Caco-2 (cell line): ENCODE measurements at regions not wholly inside any gene's neighbourhood (a gene's known extent, or its start where the extent isn't known, plus 50 kb on each side); places are given as distances from the start of the nearest gene placed in this dataset.

Experiments
- BruUV-seq: library from RNA; stranded (reverse); fragments of 400-500 nt; replicated peaks from 2 replicates; lab custom pipeline; 2021; lab: Mats Ljungman, UMichigan
- CTCF ChIA-PET: fragments of 300-600 bp; sonication (Branson Sonifier 250); formaldehyde crosslinking; loops from one replicate; lab custom pipeline; 2022; ENCODE audit warnings: antibody characterized with exemption; lab: Charles Lee
- POLR2A ChIA-PET: fragments of 300-600 bp; sonication (Branson Sonifier 250); formaldehyde crosslinking; loops from one replicate; lab custom pipeline; 2022; ENCODE audit warnings: antibody characterized with exemption; lab: Charles Lee
- DNase-seq, 2 experiments: peaks; one replicate each; pipeline versions ENCODE4 v3.0.0 to v3.0.0-alpha.2; 2020 to 2022
- H3K27me3 ChIP-seq: replicated peaks from 2 replicates; pipeline ENCODE4 v1.6.0; 2011; ENCODE audit warnings: low read length; ENCODE audit not compliant: control insufficient read depth, insufficient read depth
- H3K36me3 ChIP-seq: 2 replicates; pipeline ENCODE4 v1.5.1; 2011; ENCODE audit warnings: low read length; ENCODE audit not compliant: control insufficient read depth, insufficient read depth
- H3K4me1 ChIP-seq: fragments of 250-450 bp; sonication (Bioruptor Pico); 2 replicates; pipeline ENCODE4 v1.5.1; 2020; ENCODE audit warnings: mild to moderate bottlenecking
- H3K4me3 ChIP-seq: 2 replicates; pipeline ENCODE4 v1.5.1; 2011; ENCODE audit warnings: low read depth, mild to moderate bottlenecking, control low read depth, low read length
- H3K9me3 ChIP-seq: fragments of 250-450 bp; sonication (Bioruptor Pico); 2 replicates; pipeline ENCODE4 v1.5.1; 2020; ENCODE audit warnings: mild to moderate bottlenecking, moderate library complexity
- H3K27ac Mint-ChIP-seq: one replicate; pipeline ENCODE4 v1.8.0; 2022; ENCODE audit warnings: mixed read lengths; ENCODE audit not compliant: unreplicated experiment
- H3K27me3 Mint-ChIP-seq: one replicate; pipeline ENCODE4 v1.8.0; 2022; ENCODE audit warnings: mixed read lengths; ENCODE audit not compliant: insufficient read depth, unreplicated experiment
- H3K36me3 Mint-ChIP-seq: one replicate; pipeline ENCODE4 v1.8.0; 2022; ENCODE audit warnings: mild to moderate bottlenecking, mixed read lengths; ENCODE audit not compliant: insufficient read depth, unreplicated experiment
- H3K4me1 Mint-ChIP-seq: one replicate; pipeline ENCODE4 v1.8.0; 2022; ENCODE audit warnings: low read depth, mixed read lengths; ENCODE audit not compliant: unreplicated experiment
- H3K4me3 Mint-ChIP-seq: one replicate; pipeline ENCODE4 v1.8.0; 2022; ENCODE audit warnings: mild to moderate bottlenecking, moderate library complexity, mixed read lengths; ENCODE audit not compliant: unreplicated experiment
- H3K9me3 Mint-ChIP-seq: one replicate; pipeline ENCODE4 v1.8.0; 2022; ENCODE audit warnings: mixed read lengths; ENCODE audit not compliant: unreplicated experiment
- CTCF ChIP-seq, 2 experiments: fragments of 200-600 bp in 1 of 2; IDR thresholded peaks; 1 replicate in 1 of 2; 2 replicates in 1 of 2; pipeline versions ENCODE4 v1.5.1 to v1.8.0; 2011 to 2022; ENCODE audit warnings: antibody characterized with exemption in 1 of 2, control low read depth in 1 of 2, inconsistent platforms in 1 of 2, low read depth in 1 of 2, low read length in 1 of 2, mild to moderate bottlenecking in 1 of 2, moderate library complexity in 1 of 2; ENCODE audit not compliant: insufficient read depth in 1 of 2, severe bottlenecking in 1 of 2, unreplicated experiment in 1 of 2
- intact Hi-C: fragments of 100-400 bp; cut with micrococcal nuclease; formaldehyde crosslinking; loops from one replicate; pipeline ENCODE4 v1.10.0; 2022; ENCODE audit not compliant: unreplicated experiment

DNA sequence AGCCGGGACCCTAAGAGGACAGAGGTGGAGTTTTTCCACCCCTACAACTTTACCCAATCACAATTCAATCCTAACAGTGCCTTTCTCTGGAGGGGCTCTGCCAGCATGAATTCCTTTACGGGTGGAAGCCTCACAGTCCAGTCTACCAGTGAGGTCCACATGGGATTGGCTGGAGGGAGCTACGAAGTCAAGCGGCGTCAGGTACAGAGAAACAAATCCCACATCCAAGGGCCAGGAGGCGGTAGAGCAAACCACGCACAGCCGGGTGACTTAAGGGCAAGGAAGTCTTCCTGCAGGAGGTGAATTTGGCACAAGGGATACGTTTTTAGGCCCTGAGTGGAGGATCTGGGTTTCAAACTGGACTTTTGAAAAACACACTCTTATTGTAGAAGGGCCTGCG is 199.6 kb downstream of the UQCRFS1 start:
- Mint-ChIP-seq H3K27me3 (peaks cover 30% of the 10 kb centered on the region), H3K4me1 (no peaks in the 10 kb centered on the region), H3K27ac (no peak overlapping the region), H3K9me3 (peaks cover 21% of the 10 kb centered on the region), H3K36me3 (no peaks in the 10 kb centered on the region), H3K4me3 (no peak overlapping the region)
- H3K36me3 ChIP-seq = no peaks in the 10 kb centered on the region
- ChIA-PET CTCF (no interaction called here), POLR2A (no interaction called here)
- intact Hi-C loops = no loop called here
- H3K4me1 ChIP-seq = no peaks in the 10 kb centered on the region
- no peaks in the 10 kb centered on the region for H3K27me3 ChIP-seq
- no peak overlapping the region for H3K4me3 ChIP-seq
- no peak for TF ChIP-seq CTCF (IDR thresholded peaks at IDR 0.05; ENCODE audit: insufficient read depth in 1 of 2, low read depth in 1 of 2, low read length in 1 of 2, severe bottlenecking in 1 of 2, unreplicated experiment in 1 of 2)
- DNase-seq = no peak
- H3K9me3 ChIP-seq = no peaks in the 10 kb centered on the region
- BruUV-seq = no TSS peak

- ChIA-PET CTCF (no interaction called here), POLR2A (no interaction called here)
- DNase-seq = no peak
- intact Hi-C loops = no loop called here
- no peaks in the 10 kb centered on the region for H3K4me1 ChIP-seq
- TF ChIP-seq CTCF (IDR thresholded peaks at IDR 0.05; ENCODE audit: insufficient read depth in 1 of 2, low read depth in 1 of 2, low read length in 1 of 2, severe bottlenecking in 1 of 2, unreplicated experiment in 1 of 2) = no peak
- no TSS peak for BruUV-seq
- Mint-ChIP-seq H3K27ac (no peak overlapping the region), H3K4me1 (no peaks in the 10 kb centered on the region), H3K4me3 (no peak overlapping the region), H3K9me3 (peaks cover 21% of the 10 kb centered on the region), H3K27me3 (peaks cover 30% of the 10 kb centered on the region), H3K36me3 (no peaks in the 10 kb centered on the region)
- H3K36me3 ChIP-seq = no peaks in the 10 kb centered on the region
- no peaks in the 10 kb centered on the region for H3K9me3 ChIP-seq
- no peak overlapping the region for H3K4me3 ChIP-seq
- no peaks in the 10 kb centered on the region for H3K27me3 ChIP-seq
Measured at GRCh38 chr19:29012457-29012856, 200.5 kb downstream of the UQCRFS1 start.

DNA sequence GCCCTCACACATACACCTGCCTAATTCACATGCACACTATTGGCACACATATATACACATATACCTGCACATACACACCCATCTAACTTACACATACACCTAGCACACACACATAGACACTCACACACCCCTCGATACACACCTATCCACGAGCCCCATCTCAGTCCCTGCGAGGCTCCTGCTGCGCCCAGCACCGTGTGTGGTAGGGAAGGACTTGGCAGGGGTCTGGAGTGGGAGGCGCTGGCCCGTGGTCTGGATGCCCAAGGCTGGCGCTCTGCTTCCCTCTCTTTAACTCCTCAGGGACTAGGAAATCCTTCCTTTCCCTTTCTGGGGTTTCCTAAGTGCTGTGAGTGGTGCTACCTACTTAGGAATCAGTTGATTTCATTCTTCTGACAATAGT is 202.7 kb downstream of the UQCRFS1 start:
- no peaks in the 10 kb centered on the region for H3K9me3 ChIP-seq
- H3K4me1 Mint-ChIP-seq = no peaks in the 10 kb centered on the region
- CTCF ChIA-PET = no interaction called here
- no peaks in the 10 kb centered on the region for H3K36me3 ChIP-seq
- no peak for TF ChIP-seq CTCF (IDR thresholded peaks at IDR 0.05; ENCODE audit: insufficient read depth in 1 of 2, low read depth in 1 of 2, low read length in 1 of 2, severe bottlenecking in 1 of 2, unreplicated experiment in 1 of 2)
- H3K27me3 Mint-ChIP-seq = peaks cover 18% of the 10 kb centered on the region
- no peak overlapping the region for H3K27ac Mint-ChIP-seq
- no TSS peak for BruUV-seq
- no peak for DNase-seq
- no peaks in the 10 kb centered on the region for H3K27me3 ChIP-seq
- peaks cover 21% of the 10 kb centered on the region for H3K9me3 Mint-ChIP-seq
- H3K4me1 ChIP-seq = no peaks in the 10 kb centered on the region
- H3K36me3 Mint-ChIP-seq = no peaks in the 10 kb centered on the region
- no peak overlapping the region for H3K4me3 ChIP-seq
- H3K4me3 Mint-ChIP-seq = no peak overlapping the region
- intact Hi-C loops = no loop called here
- POLR2A ChIA-PET = no interaction called here
